HG03442 (cell line): ENCODE measurements at regions not wholly inside any gene's neighbourhood (a gene's known extent, or its start where the extent isn't known, plus 50 kb on each side); places are given as distances from the start of the nearest gene placed in this dataset.
A peak's percentile ranks its signal among the peaks of the same experiment; 100 is the strongest.

Source experiments
- ATAC-seq: cut with Tn5 transposase; IDR thresholded peaks from one replicate; pipeline ENCODE4 v1.9.1; 2021; ENCODE audit warnings: mild to moderate bottlenecking, moderate library complexity; ENCODE audit not compliant: unreplicated experiment

- no peak for ATAC-seq
Measured at GRCh38 chr4:54487491-54487890, 170.3 kb upstream of the KIT start.

- no peak for ATAC-seq
Measured at GRCh38 chr4:54493862-54494261, 163.9 kb upstream of the KIT start.

- ATAC-seq, result no peak
Measured at GRCh38 chr4:54495091-54495490, 162.7 kb upstream of the KIT start.

DNA sequence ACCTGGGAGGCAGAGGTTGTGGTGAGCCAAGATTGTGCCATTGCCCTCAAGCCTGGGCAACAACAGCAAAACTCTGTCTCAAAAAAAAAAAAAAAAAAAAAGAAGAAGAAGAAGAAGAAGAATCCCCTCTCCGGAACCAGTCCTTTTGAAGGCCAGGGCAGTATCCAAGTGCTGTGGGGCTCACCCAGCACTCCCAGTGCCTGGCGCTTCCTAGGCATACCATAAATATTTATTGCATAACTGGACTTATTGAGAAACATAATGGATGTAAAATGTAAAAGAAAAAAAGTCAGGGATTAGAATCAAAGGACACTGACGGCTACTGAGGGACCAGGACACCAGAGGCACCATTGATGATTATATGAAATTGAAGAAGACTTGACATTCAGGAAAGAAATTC, 162.1 kb upstream of the KIT start:
- ATAC-seq, result no peak

- ATAC-seq, result no peak
Measured at GRCh38 chr4:54496412-54496811, 161.3 kb upstream of the KIT start.

GRCh38 chr4:54497947-54498346, 159.8 kb upstream of the KIT start:
- no peak for ATAC-seq

DNA sequence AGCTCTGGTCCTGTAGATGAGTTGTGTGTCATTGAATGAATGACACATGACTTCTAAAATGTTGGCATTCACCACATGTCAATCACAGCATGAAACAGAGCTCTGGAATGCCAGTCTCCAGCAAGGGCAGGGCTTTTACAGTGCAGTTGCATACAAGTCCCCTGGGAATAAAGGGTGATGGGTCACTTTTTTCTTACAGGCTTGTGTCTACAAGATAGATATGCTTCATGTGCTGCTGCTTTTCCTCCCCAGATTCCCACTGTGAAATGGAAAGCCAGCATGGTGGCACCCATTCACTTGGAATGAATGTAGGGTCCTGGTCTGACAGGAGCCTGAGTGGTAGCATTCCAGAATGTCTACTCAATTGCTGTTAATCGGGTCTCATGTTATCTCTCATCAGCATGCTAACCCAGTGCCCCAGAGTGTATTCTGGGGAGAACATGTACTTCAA, 159.1 kb upstream of the KIT start:
- ATAC-seq, result no peak

DNA sequence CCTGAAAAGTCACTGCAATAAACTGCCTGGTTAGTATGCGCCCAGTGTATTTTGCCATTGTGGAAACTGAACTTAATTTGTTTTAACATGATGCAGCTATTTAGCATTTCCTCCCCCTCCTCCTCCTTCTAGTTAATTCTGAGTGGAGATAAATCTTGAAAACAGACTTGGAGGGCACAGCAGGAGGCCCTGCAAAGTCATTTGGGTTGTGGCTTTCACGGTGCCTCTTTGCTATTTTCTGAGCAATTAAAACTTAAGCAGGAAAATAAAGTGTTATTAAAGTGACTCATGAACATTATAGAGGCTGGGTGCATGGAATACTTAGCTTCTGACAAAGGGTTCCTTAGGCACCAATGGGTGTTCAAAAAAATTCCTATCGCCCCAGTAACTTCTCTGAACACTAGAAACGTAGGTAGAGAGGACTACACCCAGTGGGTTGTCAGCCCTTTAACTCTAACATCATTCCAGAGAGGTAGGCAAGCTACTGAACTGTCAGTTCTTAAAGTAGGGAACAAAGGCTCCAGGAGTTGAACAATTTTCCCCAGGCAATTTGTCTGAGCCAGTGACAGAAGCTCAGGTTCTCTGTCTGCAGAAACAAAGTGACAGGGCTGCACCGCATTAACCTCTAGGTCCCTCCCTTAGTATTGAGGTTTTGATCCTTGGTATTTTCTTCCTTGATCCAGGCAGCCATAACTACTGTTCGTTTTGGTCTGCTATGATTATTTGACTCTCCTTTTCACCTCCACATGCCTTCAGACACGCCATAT, 158.3 kb upstream of the KIT start:
- ATAC-seq, result no peak

- ATAC-seq, result no peak
Measured at GRCh38 chr4:54505362-54505761, 152.4 kb upstream of the KIT start.

DNA sequence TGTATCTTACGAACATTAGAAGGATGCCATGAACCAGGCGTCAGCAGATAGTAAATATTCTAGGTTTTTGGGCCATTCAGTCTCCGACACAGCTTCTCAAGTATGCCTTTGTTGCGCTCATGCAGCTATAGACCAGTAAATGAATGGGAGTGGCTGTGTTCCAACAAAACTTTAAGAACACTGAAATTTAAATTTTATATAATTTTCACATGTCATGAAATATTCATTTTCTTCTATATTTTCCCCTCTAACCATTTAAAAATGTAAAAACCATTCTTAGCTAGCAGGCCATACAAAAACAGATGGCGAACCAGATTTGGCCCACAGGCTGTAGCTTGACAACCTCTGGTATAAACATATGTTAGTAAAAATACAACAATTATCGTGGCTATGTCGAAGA, 151.8 kb upstream of the KIT start:
- ATAC-seq, result no peak

- ATAC-seq, result no peak
Measured at GRCh38 chr4:54509057-54509456, 148.7 kb upstream of the KIT start.

- no peak for ATAC-seq
Measured at GRCh38 chr4:54513204-54513603, 144.6 kb upstream of the KIT start.

GRCh38 chr4:54513741-54514140, 144.0 kb upstream of the KIT start:
- no peak for ATAC-seq

DNA sequence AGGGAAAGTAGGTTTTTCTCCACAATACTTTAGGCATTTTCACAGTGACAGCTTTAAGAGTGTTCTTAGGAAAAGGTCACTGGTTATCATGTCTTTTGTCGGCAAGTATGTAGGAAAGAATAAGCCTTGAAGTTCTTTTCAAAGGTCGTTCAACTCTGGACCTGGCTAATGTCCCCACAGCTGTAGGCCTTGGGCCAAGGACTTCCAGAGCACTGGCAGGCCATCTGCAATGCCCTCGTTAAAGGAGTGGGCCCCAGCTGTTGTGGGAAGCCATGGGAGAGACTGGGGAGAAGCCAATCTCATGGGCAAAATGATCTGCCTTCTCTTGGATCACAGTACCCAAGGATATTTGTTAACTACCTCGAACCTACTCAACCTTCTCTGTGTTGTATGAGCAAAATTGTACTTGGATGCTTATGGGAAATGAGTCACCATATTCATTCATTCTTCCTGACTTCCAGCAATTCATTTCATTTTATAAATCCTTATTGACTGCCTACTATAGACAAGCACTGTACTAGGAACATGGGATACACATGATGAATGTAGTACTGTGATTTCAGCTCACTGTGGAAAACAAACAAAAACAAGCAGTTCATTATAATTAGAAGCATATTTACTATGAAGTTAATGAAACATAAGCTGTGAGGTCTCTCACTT, 141.1 kb upstream of the KIT start:
- no peak for ATAC-seq

- no peak for ATAC-seq
Measured at GRCh38 chr4:54517781-54518444, 139.8 kb upstream of the KIT start.

DNA sequence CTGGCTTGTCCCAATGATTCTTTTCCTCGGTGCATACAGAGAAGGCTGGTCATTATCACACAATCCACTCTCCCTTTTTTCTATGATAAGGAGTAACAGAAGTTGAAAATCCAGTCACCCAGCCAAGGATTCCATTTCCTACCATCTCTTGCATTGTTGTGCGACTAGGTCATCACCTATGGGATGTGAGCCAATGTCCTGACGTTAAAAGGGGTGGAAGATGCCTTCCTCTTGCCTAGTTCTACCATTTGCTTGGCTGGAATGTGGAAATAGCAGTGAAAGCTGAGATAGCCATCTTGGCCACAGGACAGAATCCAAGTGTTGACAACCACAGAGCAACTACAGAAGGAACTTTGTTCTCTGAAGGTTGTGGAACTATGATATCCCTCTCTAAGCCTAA, 132.2 kb upstream of the KIT start:
- ATAC-seq, result no peak

DNA sequence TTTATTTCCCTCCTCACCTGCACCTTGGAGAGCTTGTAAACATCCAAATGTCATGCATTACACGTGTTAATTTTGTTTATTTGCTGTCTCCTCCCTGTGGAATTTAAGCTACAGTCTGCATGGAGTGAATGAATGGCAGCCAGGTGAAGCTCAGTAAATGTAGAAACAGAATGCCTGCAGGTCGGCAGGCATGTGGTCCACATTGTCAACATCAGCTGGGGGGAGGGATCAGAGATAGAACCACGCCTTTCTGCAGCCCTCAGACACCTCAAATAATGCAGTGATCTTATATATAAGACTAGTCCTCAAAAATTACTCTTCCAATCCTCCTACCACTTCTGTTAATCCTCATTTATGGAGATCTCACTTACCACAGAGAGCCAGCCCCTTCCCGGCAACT, 131.2 kb upstream of the KIT start:
- ATAC-seq, result no peak

GRCh38 chr4:54527532-54527931, 130.2 kb upstream of the KIT start:
- ATAC-seq, result no peak

- peak; percentile 58 for ATAC-seq
Measured at GRCh38 chr4:54539500-54540029, 118.2 kb upstream of the KIT start.

DNA sequence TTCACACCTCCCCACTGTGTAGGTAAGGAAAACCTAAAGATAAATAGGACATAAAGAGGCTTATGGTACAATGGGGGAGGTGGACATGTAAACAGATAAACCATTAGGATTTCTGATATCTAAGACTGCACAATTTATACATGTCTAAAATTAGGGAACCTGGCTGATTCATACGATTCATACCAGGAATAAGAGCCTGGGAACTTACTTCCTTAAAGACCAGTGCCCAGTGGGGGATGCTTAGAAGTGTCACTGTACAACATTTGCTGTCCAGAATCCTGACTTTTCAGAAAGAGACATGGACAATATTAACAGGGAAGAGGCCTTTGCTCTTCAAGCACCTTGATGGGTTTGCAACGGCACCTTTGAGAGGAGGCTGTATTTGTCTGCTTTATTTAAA, 116.8 kb upstream of the KIT start:
- ATAC-seq, result no peak

GRCh38 chr4:54541426-54542118, 116.2 kb upstream of the KIT start:
- no peak for ATAC-seq
